ENCODE measurements at regions not wholly inside any gene's neighbourhood (a gene's known extent, or its start where the extent isn't known, plus 50 kb on each side); places are given as distances from the start of the nearest gene placed in this dataset.

- Histone ChIP-seq H4K20me1 (ENCODE audit: insufficient read depth, low read length) (no peaks in the 10 kb centered on the region), H3K4me3 (ENCODE audit: low read depth, low read length, poor library complexity, severe bottlenecking) (no peak overlapping the region), H3K4me1 (ENCODE audit: insufficient read depth, low read length, poor library complexity, severe bottlenecking) (no peaks in the 10 kb centered on the region), H2AFZ (ENCODE audit: low read length) (no peak overlapping the region), H3K79me2 (ENCODE audit: insufficient read depth, low read depth, low read length) (no peaks in the 10 kb centered on the region), H3K4me2 (ENCODE audit: low read length) (no peak overlapping the region), H3K9me2 (ENCODE audit: insufficient read depth, low read length) (no peaks in the 10 kb centered on the region), H3K36me3 (ENCODE audit: insufficient read depth, low read length) (no peaks in the 10 kb centered on the region), H3K27ac (ENCODE audit: low read depth, low read length, poor library complexity, severe bottlenecking) (no peak overlapping the region), H3K9me3 (ENCODE audit: low read length) (no peaks in the 10 kb centered on the region)
- no peak for DNase-seq (ENCODE audit: low spot score)
- ChIA-PET POLR2A (no interaction called here), CTCF (ENCODE audit: unreplicated experiment) (no interaction called here)
- no peak for TF ChIP-seq EZH2phosphoT487 (IDR thresholded peaks at IDR 0.05; ENCODE audit: borderline replicate concordance, low read depth, low read length)
- TF ChIP-seq CTCF (conservative IDR thresholded peaks at IDR 0.05; ENCODE audit: low read length): no peak
- BruUV-seq (replicated peaks): no TSS peak
- intact Hi-C loops (cut with micrococcal nuclease; ENCODE audit: unreplicated experiment): no loop called here
Measured at GRCh38 chr1:218982482-218982881, 191.2 kb upstream of the LYPLAL1 start.

GRCh38 chr1:218983433-218983832 is 190.2 kb upstream of the LYPLAL1 start:
- no peaks in the 10 kb centered on the region for H3K36me3 ChIP-seq (ENCODE audit: insufficient read depth, low read length)
- TF ChIP-seq CTCF (conservative IDR thresholded peaks at IDR 0.05; ENCODE audit: low read length) (no peak), EZH2phosphoT487 (IDR thresholded peaks at IDR 0.05; ENCODE audit: borderline replicate concordance, low read depth, low read length) (no peak)
- H3K79me2 ChIP-seq (ENCODE audit: insufficient read depth, low read depth, low read length): no peaks in the 10 kb centered on the region
- intact Hi-C loops (cut with micrococcal nuclease; ENCODE audit: unreplicated experiment): no loop called here
- no peak overlapping the region for H3K4me3 ChIP-seq (ENCODE audit: low read depth, low read length, poor library complexity, severe bottlenecking)
- no peak overlapping the region for H3K4me2 ChIP-seq (ENCODE audit: low read length)
- H4K20me1 ChIP-seq (ENCODE audit: insufficient read depth, low read length): no peaks in the 10 kb centered on the region
- no peak overlapping the region; the same call in 1 of the 2 replicates for H2AFZ ChIP-seq (ENCODE audit: low read length)
- H3K9me3 ChIP-seq (ENCODE audit: low read length): no peaks in the 10 kb centered on the region
- POLR2A ChIA-PET: no interaction called here
- H3K27ac ChIP-seq (ENCODE audit: low read depth, low read length, poor library complexity, severe bottlenecking): no peak overlapping the region
- H3K4me1 ChIP-seq (ENCODE audit: insufficient read depth, low read length, poor library complexity, severe bottlenecking): no peaks in the 10 kb centered on the region
- no TSS peak for BruUV-seq (replicated peaks)
- CTCF ChIA-PET (ENCODE audit: unreplicated experiment): no interaction called here
- H3K9me2 ChIP-seq (ENCODE audit: insufficient read depth, low read length): no peaks in the 10 kb centered on the region
- DNase-seq (ENCODE audit: low spot score): no peak

GRCh38 chr1:218983848-218984247 is 189.8 kb upstream of the LYPLAL1 start:
- no TSS peak for BruUV-seq (replicated peaks)
- H3K9me2 ChIP-seq (ENCODE audit: insufficient read depth, low read length): no peaks in the 10 kb centered on the region
- H4K20me1 ChIP-seq (ENCODE audit: insufficient read depth, low read length): no peaks in the 10 kb centered on the region
- no peak overlapping the region for H3K27ac ChIP-seq (ENCODE audit: low read depth, low read length, poor library complexity, severe bottlenecking)
- peak; percentile 2 for DNase-seq (ENCODE audit: low spot score)
- H3K9me3 ChIP-seq (ENCODE audit: low read length): no peaks in the 10 kb centered on the region
- TF ChIP-seq EZH2phosphoT487 (IDR thresholded peaks at IDR 0.05; ENCODE audit: borderline replicate concordance, low read depth, low read length) (no peak), CTCF (conservative IDR thresholded peaks at IDR 0.05; ENCODE audit: low read length) (peak; percentile 51; the same call in 1 of the 2 replicates)
- ChIA-PET CTCF (ENCODE audit: unreplicated experiment) (no interaction called here), POLR2A (no interaction called here)
- H3K4me2 ChIP-seq (ENCODE audit: low read length): no peak overlapping the region
- no peak overlapping the region; the same call in 1 of the 2 replicates for H2AFZ ChIP-seq (ENCODE audit: low read length)
- H3K36me3 ChIP-seq (ENCODE audit: insufficient read depth, low read length): no peaks in the 10 kb centered on the region
- H3K4me3 ChIP-seq (ENCODE audit: low read depth, low read length, poor library complexity, severe bottlenecking): no peak overlapping the region
- no peaks in the 10 kb centered on the region for H3K79me2 ChIP-seq (ENCODE audit: insufficient read depth, low read depth, low read length)
- H3K4me1 ChIP-seq (ENCODE audit: insufficient read depth, low read length, poor library complexity, severe bottlenecking): no peaks in the 10 kb centered on the region
- intact Hi-C loops (cut with micrococcal nuclease; ENCODE audit: unreplicated experiment): no loop called here

Measured in OCI-LY7 (cell line).